Cortex of kidney (tissue), 1 donor: ENCODE measurements at regions not wholly inside any gene's neighbourhood (a gene's known extent, or its start where the extent isn't known, plus 50 kb on each side); places are given as distances from the start of the nearest gene placed in this dataset.

Source experiments
- DNase-seq: peaks from one replicate; lab custom pipeline; 2025; lab: John Stamatoyannopoulos, UW

DNA sequence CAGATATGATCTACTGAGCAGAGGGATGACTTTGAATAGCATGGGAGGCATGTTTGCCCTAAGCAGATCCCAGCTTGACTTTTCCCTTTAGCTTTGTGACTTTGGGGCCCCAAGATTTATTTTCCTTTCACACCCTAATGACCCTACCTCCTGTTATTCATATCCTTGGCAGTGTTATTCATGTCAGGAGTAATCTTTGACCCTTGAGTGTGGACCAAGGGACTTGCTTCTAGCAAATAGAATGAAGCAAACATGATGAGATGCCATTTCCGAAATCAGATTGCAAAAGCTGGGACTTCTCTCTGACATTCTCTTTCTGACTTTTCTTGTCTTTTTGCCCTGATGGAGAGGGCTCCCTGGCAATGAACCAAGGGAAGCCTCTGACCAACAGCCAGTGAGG is 415.4 kb upstream of the PROK2 start:
- DNase-seq: no peak

DNA sequence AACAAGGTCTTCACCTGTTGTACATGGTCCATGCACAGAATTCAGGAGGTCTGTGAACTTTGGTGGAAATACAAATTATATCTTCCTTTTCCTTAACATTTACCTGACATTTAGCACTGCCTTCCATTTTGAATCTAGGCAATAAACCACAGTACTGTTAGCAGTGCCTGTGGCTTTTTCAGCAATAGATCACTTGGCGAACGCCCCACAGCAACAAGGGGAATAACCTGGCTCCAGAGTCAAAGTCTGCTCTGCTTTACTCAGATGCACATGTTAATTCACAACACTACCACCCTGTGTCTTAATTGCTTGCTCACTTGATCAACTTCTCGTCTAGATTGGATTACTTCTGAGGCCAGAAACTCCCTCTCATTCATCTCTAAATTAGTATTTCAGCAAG is 414.6 kb upstream of the PROK2 start:
- DNase-seq: no peak

DNA sequence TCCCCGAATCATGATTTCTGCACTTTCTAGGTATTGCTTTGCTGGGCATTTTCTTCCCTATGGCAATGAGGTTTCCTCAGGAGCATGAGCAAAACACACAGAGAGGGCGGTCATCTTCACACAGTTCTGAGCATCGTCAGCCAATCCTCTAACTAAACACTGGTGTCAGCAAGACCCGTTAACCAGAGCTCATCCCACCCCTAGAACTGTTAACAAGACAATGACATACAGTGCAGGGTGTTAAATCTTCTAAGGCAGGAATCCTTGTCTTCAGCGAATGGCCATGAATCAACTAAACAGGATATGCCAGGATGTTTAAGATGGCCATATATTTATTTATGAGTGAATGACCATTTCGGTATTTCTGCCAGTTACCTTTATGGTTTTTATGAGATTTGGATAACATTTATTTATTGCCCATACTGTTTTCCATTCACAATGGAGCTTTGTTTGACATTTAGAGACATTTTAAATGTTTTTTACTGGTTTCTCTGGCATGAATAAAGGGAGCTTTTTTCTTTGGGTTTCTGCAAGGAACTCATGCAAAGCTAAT is 411.5 kb upstream of the PROK2 start:
- no peak for DNase-seq

DNA sequence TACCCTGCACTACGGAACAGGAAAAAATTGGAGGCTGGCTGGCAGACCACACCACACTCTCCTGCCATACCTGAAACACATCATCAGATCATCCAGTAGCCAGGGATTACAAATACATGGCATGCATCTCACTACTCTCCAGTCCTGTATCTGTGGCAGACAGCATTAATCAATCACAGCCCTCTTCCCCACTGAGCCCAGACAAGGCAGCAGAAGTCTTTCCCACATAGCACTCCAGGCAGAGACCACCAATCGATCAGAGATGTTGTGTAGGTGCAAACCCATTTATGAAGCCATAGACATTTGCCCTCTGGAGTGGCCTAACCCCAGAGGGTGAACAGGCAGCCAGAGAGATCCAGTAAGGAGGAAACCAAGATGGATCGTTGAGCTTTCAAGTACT is 410.9 kb upstream of the PROK2 start:
- no peak for DNase-seq

DNA sequence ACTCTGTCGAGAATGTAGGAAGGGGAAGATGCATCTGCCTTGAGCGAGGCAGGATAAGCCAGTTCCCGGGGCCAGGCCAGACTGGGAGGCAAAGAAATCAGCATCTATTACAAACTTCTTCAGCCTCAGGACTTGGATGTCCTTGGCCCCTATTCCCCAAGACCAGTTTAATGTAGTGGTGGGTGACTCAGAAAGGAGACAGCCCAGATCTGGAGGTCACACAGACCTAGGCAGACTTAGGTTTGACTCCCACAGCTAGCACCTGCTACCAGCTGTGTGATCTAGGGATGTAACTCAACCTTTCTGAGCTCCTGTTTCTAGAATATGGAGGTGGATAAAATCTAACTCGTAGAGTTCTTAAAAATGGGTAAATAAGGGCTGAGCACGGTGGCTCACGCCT is 409.5 kb upstream of the PROK2 start:
- no peak for DNase-seq

DNA sequence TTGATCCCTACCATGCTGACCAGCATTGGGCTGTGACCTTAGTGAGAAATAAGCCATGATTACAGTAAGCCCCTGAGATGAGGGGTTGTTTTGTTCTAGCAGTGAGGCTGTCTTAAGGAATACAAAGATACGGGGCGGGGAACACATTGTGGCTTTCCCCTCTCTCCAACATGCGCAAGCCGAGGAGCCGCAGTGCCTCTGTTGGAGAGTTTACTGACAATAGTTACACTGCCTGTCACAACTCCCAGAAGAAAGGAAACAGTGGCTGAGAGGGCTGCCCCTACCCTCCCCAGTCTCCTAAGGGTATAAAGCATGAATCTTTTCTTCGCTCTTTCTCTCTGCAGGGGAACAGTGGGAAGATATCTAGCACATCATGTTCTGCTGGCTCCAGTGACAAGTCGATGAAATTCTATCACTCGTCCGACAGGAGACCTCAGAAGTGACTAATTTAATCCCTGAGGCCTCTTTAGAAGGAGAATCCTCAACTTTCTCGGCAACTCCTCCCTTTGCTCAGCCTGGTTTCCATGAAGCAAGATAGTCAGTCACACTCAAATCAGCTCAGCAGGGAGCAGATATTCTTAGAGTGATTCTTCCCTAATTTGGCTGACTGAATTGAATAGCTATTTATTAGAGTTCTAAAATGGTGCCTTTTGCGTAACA is 409.0 kb upstream of the PROK2 start:
- no peak for DNase-seq

DNA sequence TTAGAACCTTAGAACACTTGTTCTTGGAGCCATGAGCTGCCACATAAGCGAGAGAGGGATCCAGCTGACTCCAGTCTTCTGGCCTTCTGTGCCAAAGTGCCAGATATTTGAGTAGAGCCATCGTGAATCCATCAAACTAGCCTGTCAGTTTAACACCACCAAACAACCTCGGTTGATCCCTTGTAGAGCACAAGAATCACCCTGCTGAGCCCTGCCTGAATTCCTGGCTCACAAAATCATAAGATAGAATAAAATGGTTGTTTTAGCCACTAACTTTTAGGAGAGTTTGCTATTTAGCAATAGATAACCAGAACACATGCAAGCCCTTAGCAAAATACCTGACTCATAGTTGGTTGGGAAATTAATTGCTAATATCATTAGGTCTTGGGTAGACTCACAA is 407.6 kb upstream of the PROK2 start:
- no peak for DNase-seq

DNA sequence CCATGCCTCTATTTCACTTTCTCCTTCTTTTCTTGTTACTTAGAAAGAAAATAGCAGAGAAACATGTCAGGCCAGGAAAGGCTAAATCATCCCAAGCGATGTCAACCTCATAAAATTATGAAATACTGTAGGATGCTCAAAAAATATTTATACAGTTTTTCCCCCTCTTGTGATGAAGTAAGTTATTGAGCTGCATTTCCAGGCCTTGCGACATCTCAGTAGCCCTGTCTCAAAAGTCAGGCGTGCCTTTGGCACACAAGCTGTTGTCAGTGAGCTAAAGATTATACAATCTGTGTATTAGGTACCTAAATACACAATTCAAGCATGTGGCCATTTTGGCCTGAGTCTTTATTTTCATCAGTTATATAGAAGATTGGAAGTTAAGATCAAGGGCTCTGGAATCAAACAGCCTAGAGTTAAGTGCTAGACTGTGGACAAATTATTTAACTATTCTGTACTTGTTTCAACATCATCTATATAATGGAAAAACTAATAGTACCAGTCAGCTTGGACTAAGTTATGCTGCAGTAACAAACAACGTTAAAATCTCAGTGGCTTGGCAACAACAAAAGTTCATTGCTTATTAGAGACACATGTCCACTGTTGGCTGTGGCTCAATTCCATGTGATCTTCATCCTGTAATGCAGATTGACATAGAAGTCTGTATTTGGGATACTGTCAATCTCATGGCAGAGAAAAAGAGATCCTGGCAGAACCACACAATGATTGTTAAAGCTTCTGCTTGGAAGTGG is 406.4 kb upstream of the PROK2 start:
- DNase-seq: no peak

DNA sequence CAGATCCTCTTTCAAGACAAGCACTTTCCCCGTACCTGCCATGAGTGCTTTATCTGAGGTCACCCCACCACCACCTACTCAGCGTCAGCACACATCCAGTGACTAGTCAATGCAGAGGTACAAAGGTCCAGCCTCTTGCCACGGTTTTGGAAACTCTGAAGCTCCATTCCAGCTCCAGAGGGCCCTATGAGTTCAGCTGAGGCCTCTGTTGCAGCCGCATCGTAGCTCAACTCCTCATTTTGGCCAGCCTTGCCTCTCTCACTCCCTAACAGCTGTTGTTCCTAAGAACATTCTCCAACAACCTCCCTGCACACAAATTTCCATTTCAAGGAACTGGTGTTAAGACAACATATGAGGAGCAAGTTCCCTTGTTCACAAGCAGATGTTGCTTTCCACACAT is 405.1 kb upstream of the PROK2 start:
- no peak for DNase-seq

DNA sequence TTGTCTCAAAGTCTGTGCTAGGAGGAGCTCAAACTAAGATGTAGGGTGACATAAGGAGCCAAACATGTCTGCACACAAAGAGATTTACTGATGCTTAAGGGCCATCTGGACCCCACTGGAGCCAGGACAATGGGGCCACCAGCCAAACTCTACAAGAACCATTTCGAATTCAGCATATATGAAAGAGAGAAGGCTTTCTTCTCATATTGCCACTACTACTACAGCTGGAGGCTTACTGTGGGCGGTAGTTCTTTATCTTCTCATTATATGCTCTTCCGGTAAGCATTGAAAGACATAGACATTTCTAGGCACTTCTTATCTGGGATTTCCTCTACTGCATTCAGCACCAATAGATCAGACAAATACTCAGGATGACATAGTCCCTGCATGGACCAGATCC is 404.4 kb upstream of the PROK2 start:
- DNase-seq: no peak

DNA sequence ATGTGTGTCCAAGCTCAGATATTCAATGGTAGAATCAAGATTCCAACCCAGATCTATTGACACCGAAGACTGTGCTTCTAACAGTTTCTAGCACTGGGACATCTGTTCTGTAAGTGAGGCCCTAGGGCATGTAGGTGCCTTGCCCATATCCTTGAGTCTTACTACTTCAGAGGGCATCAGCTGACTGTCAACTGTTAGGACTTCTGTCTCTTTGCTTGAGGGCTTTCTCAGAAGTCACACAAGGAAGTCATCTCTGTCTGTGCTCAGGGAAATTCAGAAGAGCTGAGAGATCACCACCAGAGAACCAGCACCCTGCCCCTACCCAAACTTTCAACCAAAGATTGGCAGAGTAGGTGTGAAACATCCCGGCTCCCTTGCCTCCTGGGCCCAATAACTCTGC is 403.6 kb upstream of the PROK2 start:
- DNase-seq: no peak

DNA sequence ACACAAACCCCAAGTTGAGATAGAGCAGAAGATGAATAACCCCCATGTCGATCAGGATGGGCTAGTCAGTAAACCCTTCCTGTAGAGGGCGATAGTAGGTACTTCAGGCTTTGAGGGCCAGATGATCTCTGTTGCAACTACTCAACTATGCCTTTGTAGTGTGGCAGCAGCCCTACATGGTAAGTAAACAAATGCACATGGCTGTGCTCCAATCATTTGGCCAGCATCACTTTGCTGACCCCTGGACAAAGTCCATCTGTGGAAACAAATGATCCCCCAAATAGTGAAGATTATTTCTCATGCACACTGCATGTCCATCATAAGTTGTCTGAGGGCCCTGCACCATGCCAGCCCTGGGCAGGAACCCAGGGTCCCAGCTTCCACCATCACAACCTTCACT is 402.2 kb upstream of the PROK2 start:
- no peak for DNase-seq

DNA sequence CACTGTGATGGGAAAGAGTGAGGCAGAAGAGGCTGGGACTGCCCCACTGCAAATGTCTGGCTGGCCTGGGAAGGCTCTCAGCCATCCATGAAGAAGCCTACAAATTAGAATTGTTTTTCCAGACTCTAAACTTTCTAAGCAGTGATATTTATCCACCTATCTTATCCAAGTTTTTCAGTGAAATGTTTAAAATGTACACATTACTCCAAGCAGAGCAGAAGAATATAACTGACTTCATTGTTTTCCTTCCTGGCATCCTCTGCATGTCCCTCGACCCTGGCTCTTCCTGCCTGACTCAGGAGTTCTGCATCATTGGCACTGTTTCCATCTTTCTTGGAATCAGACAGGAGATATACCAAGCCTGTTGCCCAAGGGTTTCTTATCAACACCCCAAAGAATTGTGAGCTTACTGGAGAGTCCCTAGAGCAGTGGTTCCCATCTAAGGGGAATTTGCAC is 401.5 kb upstream of the PROK2 start:
- no peak for DNase-seq

DNA sequence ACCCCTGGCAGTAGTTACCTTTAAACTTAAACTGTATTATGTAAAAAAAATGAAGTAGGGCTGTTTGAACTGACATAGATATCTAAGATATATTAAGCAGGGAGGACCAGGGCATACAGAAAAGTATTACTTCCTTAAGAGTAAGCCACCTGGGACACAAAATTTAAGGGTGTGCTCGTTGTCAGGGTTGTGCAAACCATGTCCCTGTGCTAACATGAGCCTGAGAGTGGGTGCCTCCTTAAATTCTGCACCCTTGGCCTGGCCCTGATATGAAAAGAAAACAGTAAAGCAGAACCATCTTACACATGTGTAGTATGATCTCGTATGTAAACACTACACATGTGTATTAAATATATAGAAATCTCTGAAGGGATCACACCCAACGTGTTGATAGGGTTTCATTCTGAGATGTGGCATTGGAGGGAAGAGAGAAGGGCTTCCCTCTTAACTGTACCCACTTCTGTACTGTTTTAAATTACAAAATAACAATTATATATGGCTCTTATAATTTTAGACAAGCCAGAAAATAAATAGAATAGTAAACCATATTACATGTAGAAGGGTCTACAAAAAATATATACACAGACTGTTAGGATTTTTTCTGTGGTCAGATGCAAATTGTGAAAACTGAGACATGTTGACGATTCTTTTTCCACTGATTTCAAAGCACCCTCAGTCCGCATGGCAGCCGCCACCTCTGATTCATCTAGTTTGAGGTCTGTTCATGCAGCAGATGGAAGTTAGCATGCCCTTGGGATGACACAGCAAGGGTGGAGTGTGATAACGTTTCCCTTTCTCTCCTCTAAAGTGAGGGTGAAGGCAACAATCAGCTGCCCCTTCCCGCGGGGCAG is 400.8 kb upstream of the PROK2 start:
- DNase-seq: no peak

DNA sequence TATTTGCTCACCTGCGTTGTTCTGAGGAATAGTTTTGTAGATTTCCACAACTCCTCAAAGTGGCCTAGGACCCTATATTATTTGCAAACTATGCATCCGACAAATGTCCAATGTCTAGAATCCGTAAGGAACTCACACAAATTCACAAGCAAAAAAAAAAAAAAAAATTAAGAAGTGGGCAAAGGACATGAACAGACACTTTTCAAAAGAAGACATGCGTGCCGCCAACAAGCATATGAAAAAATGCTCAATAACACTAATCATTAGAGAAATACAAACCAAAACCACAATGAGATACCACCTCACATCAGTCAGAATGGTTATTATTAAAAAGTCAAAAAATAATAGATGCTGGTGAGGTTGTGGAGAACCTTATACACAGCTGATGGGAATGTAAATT is 398.5 kb upstream of the PROK2 start:
- DNase-seq: no peak

DNA sequence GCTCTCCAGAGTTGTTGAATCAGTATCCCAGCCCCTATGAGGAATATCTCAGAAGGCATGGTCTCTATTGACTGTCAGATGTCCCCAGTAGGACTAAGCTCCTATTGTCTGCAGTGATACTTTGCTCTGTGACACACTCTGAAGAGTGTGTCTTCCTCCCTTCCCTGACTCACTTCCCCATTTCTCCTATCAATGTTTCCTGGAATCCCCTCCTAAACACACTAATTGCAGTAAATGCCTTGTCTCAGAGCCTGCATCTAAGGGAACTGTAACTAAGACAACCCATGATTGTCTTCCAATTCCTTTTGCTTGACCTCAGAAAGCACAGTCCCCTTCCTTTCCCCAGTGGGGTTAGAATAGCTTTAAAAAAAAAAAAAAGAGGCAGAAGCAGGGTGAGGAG is 397.3 kb upstream of the PROK2 start:
- no peak for DNase-seq

DNA sequence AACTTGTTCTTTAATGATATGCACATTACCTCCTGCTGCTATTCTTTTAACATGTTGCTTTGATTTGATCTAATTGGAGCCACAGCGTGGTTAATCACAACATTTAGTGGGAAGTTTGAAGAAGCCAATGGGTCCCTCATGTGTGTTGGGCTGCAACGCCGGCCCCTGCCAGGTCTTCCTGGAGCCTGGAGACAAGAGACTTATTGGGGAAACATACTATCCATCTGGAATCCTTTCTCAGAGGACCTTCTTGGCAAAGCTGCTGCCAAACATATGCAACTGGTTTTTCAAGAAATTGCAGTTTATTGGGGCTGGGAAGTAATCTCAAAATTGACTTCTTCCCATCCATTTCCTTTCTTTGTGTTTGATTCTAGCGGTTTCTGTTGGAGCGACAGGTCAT is 396.3 kb upstream of the PROK2 start:
- no peak for DNase-seq

DNA sequence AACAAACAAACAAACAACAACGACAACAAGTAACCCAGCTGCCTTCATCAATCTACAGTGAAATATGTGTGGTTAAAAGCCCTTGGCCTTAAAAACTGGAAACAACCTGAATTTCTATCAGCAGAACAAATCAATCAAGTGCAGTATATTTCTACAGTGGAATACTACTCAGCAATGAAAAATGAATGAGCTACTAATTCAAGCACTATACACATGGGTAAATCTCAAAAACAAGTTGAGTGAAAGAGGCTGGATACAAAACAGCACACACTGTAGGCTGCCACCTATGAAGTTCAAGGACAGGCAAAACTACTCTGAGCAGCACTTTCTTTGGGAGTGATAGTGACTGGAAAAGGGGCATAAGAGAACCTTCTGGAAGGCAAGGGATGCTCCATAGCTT is 395.5 kb upstream of the PROK2 start:
- no peak for DNase-seq

DNA sequence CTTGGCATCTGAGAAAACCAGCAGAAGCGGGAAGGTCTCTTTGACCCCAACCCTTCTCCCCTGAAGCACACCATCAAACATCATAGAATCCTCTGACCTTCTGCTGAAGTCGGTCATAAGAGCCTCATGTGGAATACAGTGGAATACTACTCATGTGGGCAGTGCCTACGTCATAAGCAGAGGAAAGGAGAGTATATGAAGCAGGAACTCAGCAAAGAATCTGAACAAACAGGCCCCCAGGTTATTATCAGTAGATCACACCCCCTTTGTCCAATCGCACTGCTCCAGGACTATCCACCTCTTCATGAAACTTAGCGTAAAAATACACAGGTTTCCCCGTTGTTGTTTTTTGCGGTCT is 394.1 kb upstream of the PROK2 start:
- DNase-seq: no peak

DNA sequence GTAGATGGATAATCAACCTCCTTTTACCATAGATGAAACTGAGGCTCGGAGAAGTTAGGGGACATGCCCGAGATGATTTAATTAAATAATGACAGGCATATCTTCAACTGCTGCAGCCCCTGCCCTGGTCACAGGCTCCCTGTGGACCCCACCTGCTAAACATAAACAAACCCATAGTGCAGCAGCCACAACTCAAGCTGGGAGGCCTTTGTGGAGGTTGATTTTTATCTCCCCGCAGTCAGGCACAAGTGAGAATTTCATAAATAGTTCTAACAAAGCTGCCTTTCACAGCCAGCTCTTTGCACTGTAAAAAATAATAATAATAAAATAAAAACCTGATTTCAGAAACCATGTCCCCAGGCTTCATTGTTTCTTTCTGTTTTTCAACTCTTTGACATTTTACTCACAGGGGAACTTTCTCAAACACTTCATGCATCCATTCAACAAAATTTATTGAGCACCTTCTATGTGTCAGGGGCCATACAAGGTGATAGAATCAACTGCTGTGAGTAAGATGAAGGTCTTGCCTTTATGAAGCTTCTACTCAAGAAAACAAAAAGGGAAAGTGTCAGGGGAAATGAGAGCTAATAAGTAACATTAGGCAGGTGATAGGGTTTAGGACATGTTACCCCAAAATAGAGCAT is 393.6 kb upstream of the PROK2 start:
- DNase-seq: no peak

DNA sequence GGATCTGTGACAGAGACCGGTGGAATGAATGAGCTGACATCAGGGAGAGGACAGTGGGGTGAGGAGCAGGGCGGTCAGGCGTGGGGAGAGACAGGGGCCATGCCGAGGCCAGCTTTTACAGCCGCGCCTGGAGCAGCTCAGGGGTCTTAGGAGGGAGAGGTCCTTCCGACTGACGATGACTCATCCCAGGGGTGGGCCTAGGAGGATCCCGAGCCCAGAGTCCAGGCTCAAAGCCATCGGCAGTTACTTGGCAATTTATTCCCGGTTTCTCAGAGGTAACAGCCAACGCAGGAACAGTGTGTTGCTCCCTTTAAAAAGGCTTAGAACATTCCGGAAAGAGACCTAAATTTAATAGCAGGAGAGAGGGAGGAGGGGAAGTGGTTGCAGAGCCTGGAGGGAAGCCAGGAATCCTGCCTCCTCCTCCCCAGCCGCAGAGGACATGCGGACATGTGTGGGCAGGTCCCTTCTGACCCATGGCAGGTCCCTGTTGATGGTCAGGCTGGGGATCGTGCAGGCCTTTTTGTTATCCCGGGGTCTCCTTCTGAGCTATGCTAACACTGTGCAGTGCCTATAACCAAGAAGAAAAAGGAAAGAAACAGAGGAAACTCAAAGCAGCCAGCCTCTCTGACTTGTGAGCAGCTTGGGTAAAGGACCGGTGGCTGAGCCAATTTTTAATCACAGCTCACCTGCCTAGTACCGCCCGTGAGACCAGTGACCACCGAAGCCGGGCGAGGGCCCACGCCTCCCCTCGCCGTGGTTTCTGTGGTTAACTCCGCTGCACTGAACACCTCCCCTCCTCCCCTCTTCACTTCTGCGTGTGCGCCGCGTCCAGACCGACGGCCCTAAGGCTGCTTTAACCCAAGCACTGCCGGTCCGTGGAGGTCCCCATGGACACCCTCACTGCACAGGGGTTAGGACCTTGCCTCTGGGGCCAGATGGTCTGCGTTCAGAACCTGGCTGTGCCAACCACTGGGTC is 392.4 kb upstream of the PROK2 start:
- no peak for DNase-seq
